Activated CD8-positive, alpha-beta memory T cell treated with anti-CD3 and anti-CD28 coated beads, Interleukin-2, amount 50 U/mL, for 48 hours (primary cell): ENCODE measurements at regions not wholly inside any gene's neighbourhood (a gene's known extent, or its start where the extent isn't known, plus 50 kb on each side); places are given as distances from the start of the nearest gene placed in this dataset.

Source experiments
- DNase-seq: peaks from one replicate; pipeline ENCODE4 v3.0.0-alpha.2; 2020

DNA sequence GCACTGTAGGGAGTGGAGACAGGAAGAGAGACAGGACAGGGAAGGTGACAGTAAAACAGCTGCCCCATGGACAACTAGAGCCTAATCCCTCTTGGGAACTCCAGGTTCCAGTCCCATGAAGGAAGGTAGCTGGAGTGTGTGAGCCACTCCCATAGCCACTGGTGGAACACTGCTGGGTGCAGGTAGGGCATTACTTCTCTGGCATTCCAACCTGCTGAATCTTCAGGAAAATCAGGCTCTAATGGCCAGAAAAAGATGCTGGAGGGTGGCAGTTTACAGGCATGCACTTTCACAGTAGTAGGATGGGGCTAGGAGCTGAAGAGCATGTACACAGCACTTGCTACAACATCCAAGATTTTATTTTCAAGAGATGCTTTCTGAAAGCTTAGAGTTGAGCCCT is 259.4 kb downstream of the AUH start:
- no peak for DNase-seq

DNA sequence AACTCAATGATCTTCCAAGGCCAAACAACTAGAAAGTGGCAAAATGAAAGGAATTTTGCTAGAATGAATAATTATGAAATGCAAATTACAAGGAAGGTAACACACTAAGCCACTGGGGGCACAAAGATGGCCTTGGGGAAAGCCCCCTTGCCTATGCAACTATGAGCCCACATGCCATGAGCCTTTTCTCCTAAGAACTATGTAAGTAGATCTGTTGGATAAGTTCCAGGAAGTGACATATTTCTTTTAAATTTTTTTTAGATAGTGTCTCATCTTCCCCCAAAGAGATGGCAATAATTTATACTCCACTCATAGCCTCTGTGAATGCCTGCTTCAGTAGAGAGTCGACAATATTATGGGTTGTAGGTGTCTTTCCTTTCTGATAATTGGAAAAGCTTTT is 257.8 kb downstream of the AUH start:
- no peak for DNase-seq

DNA sequence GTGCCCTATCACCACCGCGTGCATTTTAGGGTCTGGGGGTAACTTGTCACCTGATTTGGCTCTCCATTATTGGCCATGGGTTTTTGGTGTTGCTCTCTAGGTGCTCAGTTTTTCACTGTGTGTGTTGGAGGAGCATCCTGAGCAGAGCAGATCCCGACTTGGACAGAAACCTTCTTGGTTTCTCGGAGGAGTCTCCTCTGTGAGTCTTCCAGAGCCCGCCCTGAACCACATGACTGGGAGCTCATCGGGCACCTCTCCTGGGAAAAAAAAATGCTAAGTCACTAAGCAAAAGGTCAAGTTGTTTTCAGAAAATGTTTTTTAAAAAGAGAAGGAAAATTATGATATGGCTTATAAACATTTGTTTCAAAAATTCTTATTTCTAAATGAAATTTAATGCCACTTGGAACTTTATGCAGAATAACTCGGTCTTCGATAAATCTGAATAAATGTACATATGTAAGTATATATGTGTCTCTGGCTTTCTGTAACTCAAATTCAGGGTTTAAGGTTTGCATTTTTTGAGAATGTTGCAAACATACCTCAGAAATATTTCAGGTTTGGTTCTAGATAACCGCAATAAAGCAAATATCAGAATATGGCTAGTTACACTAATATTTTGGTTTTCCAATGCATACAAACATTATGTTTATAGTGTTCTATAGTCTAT is 255.2 kb downstream of the AUH start:
- DNase-seq: no peak

DNA sequence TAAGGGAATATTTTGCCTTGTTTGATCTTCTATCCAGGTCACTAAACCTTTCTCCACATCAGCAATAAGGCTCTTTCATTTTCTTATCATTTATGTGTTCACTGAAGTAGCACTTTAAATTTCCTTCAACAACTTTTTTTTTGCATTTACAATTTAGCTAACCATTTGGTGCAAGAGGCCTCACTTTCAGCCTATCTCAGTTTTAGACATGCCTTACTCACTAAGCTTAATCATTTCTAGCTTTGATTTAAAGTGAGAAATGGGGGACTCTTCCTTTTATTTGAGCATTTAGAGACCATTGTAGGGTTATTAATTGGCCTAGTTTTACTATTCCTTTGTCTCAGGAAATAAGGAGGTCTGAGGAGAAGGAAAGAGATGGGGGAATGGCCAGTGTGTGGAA is 250.5 kb downstream of the AUH start:
- no peak for DNase-seq

DNA sequence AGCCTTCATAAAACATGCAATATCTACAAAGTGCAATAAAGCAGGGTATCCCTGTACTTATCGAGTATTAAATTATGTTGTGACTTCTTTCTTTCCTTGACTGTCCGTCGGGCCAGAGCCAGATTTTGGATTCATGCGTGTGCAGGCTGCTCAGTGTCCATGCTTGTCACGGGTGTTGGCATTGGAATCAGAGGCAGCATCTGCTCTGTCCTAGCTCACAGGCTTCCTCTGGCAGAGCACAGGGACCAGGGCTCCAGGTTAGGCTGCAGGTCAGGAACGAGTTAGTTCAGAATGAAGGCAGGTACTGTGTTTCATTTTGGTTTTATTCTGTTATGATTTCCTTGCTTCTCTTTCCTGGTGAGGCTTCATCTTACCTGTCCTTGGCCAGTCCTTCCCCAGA is 249.8 kb downstream of the AUH start:
- no peak for DNase-seq

DNA sequence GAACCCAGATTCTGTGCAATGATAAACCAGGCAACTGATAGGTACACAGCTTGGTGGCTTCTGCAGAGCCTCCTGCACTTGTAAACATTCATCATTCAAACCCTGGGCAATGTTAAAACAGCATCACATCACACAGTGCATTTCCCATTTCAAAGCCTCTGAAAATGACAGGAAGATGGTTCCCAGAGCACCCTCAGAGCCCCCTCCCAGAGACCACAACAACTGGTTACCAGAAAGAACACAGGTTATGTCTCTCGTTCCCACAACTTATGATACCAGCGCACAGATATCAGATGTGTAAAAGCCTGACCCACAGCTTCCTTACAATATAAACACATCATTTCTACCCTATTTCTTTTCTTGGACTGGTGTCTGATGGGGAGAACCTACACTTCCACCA is 248.7 kb downstream of the AUH start:
- no peak for DNase-seq

DNA sequence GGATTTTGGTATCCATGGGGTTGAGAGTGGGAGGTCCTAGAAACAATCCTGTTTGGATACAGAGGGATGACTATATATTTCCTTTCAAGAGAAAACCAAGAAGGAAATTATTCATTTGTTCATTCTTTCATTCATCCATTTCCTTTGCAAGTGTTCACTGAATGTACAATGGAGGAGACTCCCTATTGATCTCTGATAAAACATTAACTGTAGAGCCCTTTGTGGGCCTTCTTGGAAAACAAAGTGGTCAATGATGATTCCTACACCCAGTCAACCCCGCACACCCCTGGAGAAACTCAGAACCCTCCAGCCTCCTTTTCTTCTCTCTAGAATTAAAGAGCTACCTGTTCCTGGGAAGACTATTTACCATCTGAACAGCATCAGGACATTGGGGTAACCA is 247.3 kb downstream of the AUH start:
- no peak for DNase-seq

DNA sequence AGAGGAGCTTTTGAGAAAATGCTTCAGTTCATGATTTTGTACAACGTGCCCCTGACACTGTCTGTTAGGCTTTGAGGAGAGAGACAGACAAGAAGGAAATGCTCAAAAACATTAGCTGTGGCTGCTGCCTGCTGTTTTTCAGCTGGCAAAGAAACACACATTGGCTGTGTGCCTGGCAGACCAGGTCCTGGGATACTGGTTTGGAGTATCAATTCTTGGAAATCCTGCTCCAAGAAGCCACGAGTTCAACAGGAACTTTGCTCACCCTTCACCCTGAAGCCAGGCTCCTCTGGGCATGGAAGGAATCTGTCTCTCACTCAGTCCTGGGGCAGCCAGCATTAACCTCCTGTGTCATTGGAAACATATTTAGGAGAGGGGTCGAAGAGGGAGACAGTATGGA is 245.5 kb downstream of the AUH start:
- DNase-seq: no peak

DNA sequence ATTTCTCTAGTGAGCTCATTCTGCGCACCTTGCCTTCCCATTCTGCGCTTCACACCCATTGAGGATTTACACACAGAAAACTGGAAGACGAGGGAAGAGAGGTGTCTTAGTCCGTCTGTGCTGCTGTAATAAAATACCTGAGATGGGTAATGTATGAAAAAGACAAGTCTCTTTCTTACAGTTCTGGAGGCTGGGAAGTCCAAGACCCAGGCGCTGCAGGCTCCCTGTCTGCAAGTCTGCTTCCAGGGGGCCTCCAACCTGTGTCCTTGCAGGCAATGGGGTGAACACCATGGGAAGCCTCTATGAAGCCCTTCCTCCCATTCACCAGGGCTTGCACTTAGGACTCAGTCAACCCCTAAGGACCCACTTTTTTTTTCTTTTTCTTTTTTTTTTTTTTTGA is 245.0 kb downstream of the AUH start:
- no peak for DNase-seq

DNA sequence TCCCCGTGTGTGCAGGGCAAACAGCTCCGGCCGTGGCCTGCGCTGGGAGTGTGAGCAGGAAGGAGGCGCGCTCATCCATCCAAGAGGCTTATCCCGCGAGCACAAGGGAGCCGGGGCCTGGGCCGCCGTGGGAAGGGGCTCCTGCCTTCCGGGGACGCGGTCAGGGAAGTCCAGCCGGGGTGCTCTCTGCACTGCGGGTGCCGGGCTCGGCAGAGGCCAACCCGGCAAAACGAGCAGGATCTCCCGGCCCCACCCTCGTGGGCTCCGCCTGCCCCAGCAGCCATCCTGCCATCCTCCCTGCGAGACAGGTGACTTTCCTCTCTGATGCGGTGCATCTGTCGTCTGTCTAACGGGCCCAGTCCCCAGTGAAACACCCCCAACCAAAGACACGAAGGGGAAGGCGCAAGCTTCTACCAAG is 244.2 kb downstream of the AUH start:
- no peak for DNase-seq

DNA sequence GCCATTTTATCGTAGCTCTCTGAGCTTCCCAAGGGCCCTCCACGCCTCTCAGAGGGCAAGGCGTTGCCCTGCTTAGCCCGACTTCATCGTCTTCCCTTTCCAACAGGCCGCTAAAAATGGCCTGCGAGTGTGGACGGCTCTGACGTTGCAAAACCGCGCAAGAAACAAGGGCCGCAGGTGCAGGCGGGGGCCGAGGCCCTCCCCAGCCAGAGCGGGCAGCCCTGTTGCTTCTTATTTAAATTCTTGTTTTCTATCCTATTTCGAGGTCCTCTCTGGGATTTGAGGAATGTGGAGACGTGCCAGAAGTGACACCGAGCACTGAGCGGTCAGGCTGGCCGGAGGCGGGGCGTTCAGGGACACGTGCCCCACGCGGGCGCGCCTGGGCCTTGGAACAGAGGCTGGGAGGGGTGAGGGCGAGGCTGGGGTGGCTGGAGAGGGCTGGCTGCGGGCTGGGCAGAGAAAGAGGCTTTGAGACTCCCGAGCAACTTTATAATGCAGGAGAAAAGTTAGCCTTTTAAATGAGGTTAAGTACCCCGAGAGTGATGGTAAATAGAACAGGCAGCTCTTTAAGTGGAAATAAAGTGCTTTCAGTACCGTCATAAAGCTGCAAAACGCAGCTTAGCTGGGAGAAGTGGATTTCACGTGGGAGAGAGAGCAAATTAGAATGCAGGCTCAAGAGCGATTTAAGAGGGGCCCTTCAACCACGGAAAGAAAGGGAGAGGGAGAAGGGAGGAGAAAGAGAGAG is 243.6 kb downstream of the AUH start:
- DNase-seq: no peak

DNA sequence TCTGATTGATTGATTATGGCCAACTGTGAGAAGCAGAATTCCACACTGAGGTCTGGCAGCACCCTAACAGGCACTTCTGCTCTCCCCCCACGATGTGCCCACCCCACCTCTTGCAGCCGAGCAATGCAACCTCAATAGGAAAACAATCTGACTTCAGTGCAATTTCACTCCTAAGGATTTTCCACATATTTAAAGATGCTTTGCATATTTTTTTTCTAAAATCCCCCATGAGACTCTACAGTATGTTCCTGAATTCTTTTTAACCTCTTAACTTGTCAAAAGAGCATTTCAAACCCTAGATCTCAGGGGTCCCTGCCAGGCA is 243.1 kb downstream of the AUH start:
- no peak for DNase-seq

DNA sequence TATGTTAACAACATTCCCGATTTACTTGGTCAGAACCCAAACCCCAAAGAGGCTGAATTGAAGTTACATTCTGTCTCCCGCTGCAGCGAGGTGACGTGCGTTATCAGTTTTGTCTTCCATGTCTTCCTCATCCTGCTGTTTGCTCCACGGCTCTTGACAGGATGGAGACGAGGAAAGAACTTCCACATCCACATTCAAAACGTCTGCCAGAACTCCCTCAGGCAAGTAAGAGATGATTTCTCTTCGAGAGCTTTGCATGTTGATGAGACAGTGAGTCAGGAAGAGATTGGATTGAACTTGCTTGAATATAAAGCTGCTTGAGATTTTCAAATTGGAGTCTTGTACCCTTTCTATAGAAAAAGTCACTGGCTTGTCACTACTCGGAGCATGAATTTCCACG is 242.6 kb downstream of the AUH start:
- DNase-seq: no peak

DNA sequence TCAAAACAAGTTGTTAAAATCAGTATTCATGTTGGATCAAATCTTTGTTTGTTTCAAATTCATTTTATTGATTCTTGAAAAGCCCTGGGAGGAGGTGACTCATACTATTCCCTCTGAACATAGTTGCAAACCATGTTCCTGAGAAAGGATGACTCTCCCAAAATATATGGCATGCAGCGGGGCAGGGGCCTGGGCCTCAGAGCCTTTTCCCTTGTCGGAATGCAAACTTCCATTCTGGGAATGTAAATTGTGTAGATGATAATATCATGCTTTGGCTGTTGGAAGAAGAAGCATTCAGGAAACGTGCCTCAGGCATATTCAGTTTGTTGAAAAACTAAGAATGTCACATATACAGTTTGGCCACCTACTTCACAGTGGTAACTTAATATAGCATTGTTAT is 242.0 kb downstream of the AUH start:
- DNase-seq: no peak

DNA sequence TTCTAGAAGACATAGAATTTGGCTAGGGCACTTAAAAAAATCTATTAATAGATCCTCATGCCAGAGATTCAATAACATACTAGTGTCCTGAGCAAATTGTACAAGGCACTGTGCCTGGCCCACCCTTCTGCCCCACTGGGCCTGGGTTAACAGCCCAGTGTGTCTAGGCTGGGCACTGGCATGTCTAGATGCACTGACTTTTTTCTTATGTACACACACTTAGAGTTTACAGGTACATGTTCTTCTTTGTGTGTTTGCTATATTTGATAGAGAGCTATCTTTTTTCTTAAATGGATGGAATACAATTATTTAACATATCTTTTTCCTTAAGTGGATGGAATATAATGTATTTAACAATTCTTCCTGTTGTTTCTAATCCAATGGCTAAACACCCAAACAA is 241.5 kb downstream of the AUH start:
- DNase-seq: no peak

DNA sequence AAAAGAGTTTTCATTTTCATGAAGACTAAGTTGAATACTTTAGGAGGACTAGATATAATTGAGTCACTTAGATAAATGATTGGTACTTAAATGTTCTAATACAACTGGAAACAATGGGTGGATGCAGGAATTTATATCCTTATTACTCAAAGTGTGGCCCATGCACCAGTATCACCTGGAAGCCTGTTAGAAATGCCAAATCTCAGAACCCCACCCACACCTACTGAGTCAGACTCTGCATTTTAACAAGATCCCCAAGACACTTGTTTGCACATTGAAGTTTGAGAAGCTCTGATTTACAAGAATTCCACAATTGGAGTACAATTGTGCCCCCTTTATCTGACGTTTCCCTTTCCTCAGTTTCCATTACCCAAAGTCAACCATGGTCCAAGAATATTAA is 239.0 kb downstream of the AUH start:
- no peak for DNase-seq

DNA sequence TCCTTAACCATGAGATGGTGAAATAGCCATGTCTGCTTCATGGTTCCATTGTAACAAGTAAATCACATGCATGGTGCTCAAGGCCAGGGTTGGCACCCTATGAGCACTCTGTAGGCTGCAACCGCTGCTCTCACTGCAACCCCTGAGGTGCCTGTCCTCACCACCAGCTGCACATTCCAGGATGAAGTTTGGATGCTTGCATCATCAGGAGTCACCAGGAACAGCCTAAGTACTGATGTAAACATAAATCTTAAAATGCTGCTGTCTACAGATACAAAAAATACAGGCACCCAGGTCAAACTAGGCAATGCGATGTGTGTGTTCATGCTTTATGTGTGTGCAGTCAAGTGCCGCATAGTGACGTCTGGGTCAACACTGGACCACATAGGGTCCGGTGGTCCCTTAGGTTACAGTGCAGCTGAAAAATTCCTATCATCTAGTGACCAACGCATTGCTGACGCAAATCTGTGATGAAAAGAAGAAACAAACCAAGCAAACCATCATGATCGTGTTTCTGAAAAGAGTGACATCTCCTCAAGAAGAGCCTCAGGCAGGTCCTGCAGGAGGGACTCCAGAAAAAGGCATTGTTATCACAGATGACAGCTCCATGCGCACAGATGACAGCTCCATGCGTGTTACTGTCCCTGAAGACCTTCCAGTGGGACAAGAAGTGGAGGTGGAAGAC is 234.8 kb downstream of the AUH start:
- no peak for DNase-seq

DNA sequence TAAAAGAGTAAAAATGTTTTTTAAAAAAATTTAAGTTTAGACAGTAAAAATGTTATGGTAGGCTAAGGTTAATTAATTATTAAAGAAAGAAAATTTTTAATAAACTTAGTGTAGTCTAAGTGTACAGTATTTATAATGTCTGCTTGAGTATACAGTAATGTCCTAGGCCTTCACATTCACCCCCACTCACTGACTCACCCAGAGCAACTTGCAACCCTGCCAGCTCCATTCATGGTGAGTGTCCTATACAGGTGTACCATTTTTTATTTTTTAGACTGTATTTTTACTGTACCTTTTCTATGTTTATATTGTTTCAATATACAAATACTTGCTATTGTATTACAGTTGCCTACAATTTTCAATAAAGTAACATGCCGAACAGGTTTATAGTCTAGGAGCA is 234.1 kb downstream of the AUH start:
- DNase-seq: no peak

DNA sequence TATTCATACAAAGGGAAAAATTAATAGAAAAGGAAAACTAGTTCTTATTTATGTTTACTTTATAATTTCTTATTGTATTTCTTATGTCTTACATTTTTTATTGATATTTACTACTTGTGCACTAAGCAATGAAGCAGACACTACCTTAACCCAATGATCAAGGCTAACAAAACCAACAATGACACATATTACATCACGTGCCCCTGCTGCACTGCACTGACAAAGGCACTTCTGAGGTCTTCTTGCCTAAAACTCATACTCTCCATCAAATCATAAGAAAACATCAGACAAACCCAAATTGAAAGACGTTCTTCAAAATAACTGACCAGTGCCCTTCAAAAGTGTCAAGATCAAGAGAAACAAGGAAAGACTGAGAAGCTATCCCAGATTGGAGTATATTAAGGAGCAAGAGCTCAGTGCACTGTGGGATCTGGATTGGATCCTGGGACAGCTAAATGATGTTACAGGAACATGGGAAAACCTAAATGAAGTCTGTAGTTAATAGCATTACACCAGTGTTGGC is 230.9 kb downstream of the AUH start:
- no peak for DNase-seq

DNA sequence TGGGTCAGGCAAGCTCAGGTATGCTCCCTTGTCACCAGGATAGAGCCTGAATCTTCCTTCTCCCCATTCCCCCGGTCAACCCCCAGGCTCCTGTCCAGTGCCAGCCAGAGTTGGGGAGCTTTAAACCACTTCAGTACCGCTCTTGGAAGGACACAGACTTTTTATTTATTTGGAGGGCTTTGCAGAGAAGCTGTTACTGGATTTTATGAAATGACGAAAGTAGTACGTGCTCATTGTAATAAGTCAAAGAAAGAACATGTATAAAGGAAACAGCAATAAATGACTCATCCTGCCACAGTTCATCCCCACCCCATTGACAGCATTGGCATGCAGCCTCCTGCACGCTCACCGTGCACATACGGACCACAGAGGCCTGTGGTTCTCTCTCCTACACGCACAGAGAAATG is 230.3 kb downstream of the AUH start:
- DNase-seq: peak; percentile 84

DNA sequence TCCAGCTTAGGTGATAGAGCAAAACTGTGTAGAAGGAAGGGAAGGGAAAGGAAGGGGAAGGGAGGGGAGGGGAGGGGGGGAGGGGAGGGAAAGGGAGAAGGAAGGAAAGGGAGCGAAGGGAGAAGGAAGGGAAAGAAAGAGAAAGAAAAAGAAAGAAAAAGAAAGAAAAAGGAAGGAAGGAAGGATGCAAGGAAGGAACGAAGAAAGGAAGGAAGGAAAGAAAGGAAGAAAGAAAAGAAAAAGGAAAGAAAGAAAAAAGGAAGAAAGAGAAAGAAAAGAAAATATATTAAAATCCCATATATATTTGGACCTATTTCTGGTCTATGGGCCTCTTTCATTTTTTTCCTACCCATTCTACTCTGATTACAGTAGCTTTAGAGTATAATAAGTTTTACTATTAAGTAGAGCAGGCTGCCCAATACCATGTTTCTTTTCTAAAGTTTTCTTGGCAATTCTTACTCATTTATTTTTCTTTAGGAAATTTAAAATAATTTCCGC is 229.1 kb downstream of the AUH start:
- no peak for DNase-seq

DNA sequence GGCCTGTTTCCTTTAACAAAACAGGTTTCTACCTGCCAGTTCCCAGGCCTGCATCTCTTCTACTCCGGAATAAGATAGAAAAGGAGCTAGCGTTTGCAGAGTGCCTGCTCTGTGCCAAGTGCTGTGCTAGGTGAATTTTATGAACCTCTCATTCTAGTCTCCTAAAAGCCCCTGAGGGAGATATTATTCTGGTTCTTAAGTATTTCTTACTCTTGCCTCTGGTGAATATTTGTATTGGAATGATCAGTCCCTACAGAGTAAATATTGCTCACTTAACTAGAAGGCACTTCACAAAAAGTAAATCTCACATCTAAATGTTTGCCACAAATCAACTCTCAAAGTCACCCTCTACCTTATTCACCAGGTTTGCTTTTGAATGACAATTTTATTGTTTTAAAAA is 227.1 kb downstream of the AUH start:
- DNase-seq: no peak

DNA sequence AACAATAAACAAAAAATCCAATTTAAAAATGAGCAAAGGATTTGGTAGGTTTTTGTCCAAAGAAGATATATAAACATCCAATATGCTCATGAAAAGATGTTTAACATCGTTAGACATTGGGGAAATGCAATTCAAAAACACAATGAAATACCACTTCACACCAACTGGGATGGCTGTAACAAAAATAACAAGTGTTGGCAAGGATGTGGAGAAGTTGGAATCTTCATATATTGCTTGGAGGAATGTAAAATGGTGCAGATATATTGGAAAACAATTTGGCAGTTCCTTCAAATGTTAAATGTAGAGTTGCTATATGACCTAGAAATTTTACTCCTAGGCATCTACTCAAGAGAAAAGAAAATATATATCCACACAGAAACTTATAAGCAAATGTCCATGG is 224.3 kb downstream of the AUH start:
- DNase-seq: no peak

DNA sequence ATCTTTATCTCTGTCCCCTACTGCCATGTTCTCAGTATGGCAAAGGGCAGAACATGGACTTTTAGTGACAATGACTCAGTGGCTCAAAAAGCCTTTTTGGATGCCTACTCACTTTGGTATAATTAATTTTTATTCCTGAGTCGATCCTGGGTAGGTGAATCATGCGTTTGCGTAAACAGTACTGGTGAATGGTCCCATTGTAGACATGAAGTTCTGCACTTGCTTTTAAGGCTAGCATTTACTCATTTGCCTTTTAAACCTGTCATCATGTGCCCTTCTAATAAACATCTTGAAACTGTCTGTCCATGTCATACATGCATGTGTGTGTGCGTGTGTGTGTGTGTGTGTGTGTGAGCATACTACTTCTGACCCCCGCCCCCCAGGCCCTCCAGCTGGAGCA is 223.0 kb downstream of the AUH start:
- DNase-seq: no peak
